ENCODE measurements at regions not wholly inside any gene's neighbourhood (a gene's known extent, or its start where the extent isn't known, plus 50 kb on each side); places are given as distances from the start of the nearest gene placed in this dataset.

DNA sequence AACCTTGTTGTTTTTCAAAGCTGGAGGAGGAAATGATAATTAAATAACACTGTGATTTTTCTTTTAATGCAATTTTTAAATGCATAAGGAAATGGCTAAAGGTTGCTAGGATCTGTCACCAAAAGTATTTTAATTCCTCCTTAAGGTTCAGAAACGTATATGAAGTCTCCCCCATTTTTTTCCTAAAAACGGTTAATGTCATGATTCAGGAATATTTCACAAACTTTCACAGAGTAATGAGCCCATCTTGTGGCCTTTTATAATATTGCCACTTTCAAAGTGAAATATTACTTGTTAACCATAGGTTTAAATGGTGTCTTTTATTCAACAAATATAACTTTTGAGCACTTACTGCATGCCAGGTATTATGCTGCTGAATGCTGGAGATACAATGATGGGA lies 99.5 kb upstream of the USP38 start:
- H3K9me3 ChIP-seq (ENCODE audit: control extremely low read depth in 1 of 3, control insufficient read depth in 2 of 3, insufficient read depth in 1 of 3, low read length in 2 of 3), result no peaks in the 10 kb centered on the region
- intact Hi-C loops (cut with micrococcal nuclease), result no loop called here
- no peaks in the 10 kb centered on the region for H3K36me3 ChIP-seq (replicated peaks in 1 of 2; ENCODE audit: control extremely low read depth in 1 of 2, control insufficient read depth in 1 of 2, extremely low read depth in 1 of 2, insufficient read depth in 2 of 2, low read length in 1 of 2)
- H3K4me3 ChIP-seq (ENCODE audit: control extremely low read depth in 1 of 5, extremely low read depth in 1 of 5, insufficient read depth in 1 of 5, low read depth in 2 of 5, low read length in 4 of 5), result no peak overlapping the region
- TF ChIP-seq EZH2 (IDR thresholded peaks at IDR 0.05; ENCODE audit: borderline replicate concordance, insufficient read depth, low read depth, low read length, poor library complexity, severe bottlenecking), result no peak
- TF ChIP-seq, protein P1, sequence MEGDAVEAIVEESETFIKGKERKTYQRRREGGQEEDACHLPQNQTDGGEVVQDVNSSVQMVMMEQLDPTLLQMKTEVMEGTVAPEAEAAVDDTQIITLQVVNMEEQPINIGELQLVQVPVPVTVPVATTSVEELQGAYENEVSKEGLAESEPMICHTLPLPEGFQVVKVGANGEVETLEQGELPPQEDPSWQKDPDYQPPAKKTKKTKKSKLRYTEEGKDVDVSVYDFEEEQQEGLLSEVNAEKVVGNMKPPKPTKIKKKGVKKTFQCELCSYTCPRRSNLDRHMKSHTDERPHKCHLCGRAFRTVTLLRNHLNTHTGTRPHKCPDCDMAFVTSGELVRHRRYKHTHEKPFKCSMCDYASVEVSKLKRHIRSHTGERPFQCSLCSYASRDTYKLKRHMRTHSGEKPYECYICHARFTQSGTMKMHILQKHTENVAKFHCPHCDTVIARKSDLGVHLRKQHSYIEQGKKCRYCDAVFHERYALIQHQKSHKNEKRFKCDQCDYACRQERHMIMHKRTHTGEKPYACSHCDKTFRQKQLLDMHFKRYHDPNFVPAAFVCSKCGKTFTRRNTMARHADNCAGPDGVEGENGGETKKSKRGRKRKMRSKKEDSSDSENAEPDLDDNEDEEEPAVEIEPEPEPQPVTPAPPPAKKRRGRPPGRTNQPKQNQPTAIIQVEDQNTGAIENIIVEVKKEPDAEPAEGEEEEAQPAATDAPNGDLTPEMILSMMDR (IDR thresholded peaks at IDR 0.05), result no peak
- no peak for ATAC-seq (ENCODE audit: low read depth)
- H3K9ac ChIP-seq (ENCODE audit: low read length), result no peak overlapping the region
- no peaks in the 10 kb centered on the region for H4K20me1 ChIP-seq (ENCODE audit: control insufficient read depth, insufficient read depth, low read length, poor library complexity, severe bottlenecking)
- WGBS (ENCODE audit: insufficient coverage), result no CpG with 5 or more reads among the region's 2 CpGs
- H3K4me2 ChIP-seq (replicated peaks; ENCODE audit: low read depth, low read length, poor library complexity, severe bottlenecking), result no peak overlapping the region
- H3K79me2 ChIP-seq (ENCODE audit: control insufficient read depth, insufficient read depth, low read length), result no peaks in the 10 kb centered on the region
- no peaks in the 10 kb centered on the region for H3K4me1 ChIP-seq (ENCODE audit: control insufficient read depth in 2 of 2, insufficient read depth in 2 of 2, low read length in 2 of 2)
- ChIA-PET POLR2A (no interaction called here), CTCF (no interaction called here)
- no peak overlapping the region for H2AFZ ChIP-seq (ENCODE audit: insufficient read depth, low read depth, low read length, poor library complexity, severe bottlenecking)
- Mint-ChIP-seq H3K4me3 (no peak overlapping the region), H3K9me3 (ENCODE audit: insufficient read depth) (no peaks in the 10 kb centered on the region), H3K4me1 (no peaks in the 10 kb centered on the region), H3K27ac (no peak overlapping the region), H3K27me3 (peaks cover 9% of the 10 kb centered on the region)
- no peak for DNase-seq
- H3K27me3 ChIP-seq (replicated peaks in 1 of 4; ENCODE audit: control extremely low read depth in 1 of 4, control insufficient read depth in 3 of 4, insufficient read depth in 4 of 4, low read length in 3 of 4), result no peaks in the 10 kb centered on the region
- H3K27ac ChIP-seq (ENCODE audit: low read length in 2 of 2), result no peak overlapping the region

DNA sequence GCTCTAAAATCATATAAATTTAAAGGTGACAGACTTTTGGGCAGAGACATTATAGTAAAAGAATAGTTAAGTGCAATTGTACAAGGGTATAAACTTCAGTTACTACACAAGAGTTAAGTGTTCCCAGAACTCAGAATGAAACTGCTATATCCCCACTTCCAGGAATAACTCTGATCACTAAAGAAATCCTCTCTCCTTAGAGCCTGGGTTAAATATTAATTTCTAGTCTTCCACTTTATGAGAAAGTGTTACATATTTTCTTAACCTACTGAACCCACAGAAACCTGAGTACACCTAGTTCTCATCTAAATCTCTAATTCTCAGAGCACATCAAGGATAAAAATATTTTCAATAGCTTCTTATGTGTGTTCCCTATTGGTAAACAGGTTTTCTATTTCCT lies 99.1 kb upstream of the USP38 start:
- no peak overlapping the region for H2AFZ ChIP-seq (ENCODE audit: insufficient read depth, low read depth, low read length, poor library complexity, severe bottlenecking)
- H3K36me3 ChIP-seq (replicated peaks in 1 of 2; ENCODE audit: control extremely low read depth in 1 of 2, control insufficient read depth in 1 of 2, extremely low read depth in 1 of 2, insufficient read depth in 2 of 2, low read length in 1 of 2), result no peaks in the 10 kb centered on the region
- H3K27me3 ChIP-seq (replicated peaks in 1 of 4; ENCODE audit: control extremely low read depth in 1 of 4, control insufficient read depth in 3 of 4, insufficient read depth in 4 of 4, low read length in 3 of 4), result no peaks in the 10 kb centered on the region
- Mint-ChIP-seq H3K9me3 (ENCODE audit: insufficient read depth) (peaks cover 3% of the 10 kb centered on the region), H3K27ac (no peak overlapping the region), H3K4me3 (no peak overlapping the region), H3K27me3 (peaks cover 9% of the 10 kb centered on the region), H3K4me1 (no peaks in the 10 kb centered on the region)
- H3K9ac ChIP-seq (ENCODE audit: low read length), result no peak overlapping the region
- no peaks in the 10 kb centered on the region for H3K79me2 ChIP-seq (ENCODE audit: control insufficient read depth, insufficient read depth, low read length)
- H3K9me3 ChIP-seq (ENCODE audit: control extremely low read depth in 1 of 3, control insufficient read depth in 2 of 3, insufficient read depth in 1 of 3, low read length in 2 of 3), result peaks cover 0 to 2% (median 0%) of the 10 kb centered on the region in 3 donors
- H3K4me2 ChIP-seq (replicated peaks; ENCODE audit: low read depth, low read length, poor library complexity, severe bottlenecking), result no peak overlapping the region
- no peak overlapping the region for H3K27ac ChIP-seq (ENCODE audit: low read length in 2 of 2)
- intact Hi-C loops (cut with micrococcal nuclease), result no loop called here
- H4K20me1 ChIP-seq (ENCODE audit: control insufficient read depth, insufficient read depth, low read length, poor library complexity, severe bottlenecking), result no peaks in the 10 kb centered on the region
- POLR2A ChIA-PET, result no interaction called here
- H3K4me1 ChIP-seq (ENCODE audit: control insufficient read depth in 2 of 2, insufficient read depth in 2 of 2, low read length in 2 of 2), result no peaks in the 10 kb centered on the region
- CTCF ChIA-PET, result no interaction called here
- no peak for TF ChIP-seq EZH2 (IDR thresholded peaks at IDR 0.05; ENCODE audit: borderline replicate concordance, insufficient read depth, low read depth, low read length, poor library complexity, severe bottlenecking)
- TF ChIP-seq, protein P1 (IDR thresholded peaks at IDR 0.05), result no peak
- DNase-seq (no peak), ATAC-seq (ENCODE audit: low read depth) (no peak)
- no peak overlapping the region for H3K4me3 ChIP-seq (ENCODE audit: control extremely low read depth in 1 of 5, extremely low read depth in 1 of 5, insufficient read depth in 1 of 5, low read depth in 2 of 5, low read length in 4 of 5)
